ENCODE measurements at regions not wholly inside any gene's neighbourhood (a gene's known extent, or its start where the extent isn't known, plus 50 kb on each side); places are given as distances from the start of the nearest gene placed in this dataset.

GRCh38 chr18:56470406-56471351 lies 167.7 kb downstream of the TXNL1 start:
- no peak overlapping the region for H3K27ac ChIP-seq (ENCODE audit: low read depth in 2 of 2, low read length in 2 of 2)
- H3K9ac ChIP-seq (ENCODE audit: low read depth in 1 of 2, low read length in 2 of 2), result no peak overlapping the region
- H3K4me3 ChIP-seq (ENCODE audit: low read length in 2 of 2), result no peak overlapping the region
- no peaks in the 10 kb centered on the region for H3K36me3 ChIP-seq (ENCODE audit: control insufficient read depth in 2 of 2, insufficient read depth in 2 of 2, low read length in 2 of 2)
- H3K27me3 ChIP-seq (ENCODE audit: control insufficient read depth in 2 of 2, insufficient read depth in 2 of 2, low read length in 2 of 2), result no peaks in the 10 kb centered on the region
- H3K9me3 ChIP-seq (ENCODE audit: control insufficient read depth in 2 of 2, low read length in 2 of 2), result no peaks in the 10 kb centered on the region
- peaks cover 0 to 2% of the 10 kb centered on the region in 2 donors for H3K4me1 ChIP-seq (ENCODE audit: control insufficient read depth in 2 of 2, insufficient read depth in 2 of 2, low read length in 2 of 2)

- Histone ChIP-seq H3K9ac (ENCODE audit: low read depth in 1 of 2, low read length in 2 of 2) (no peak overlapping the region), H3K9me3 (ENCODE audit: control insufficient read depth in 2 of 2, low read length in 2 of 2) (no peaks in the 10 kb centered on the region), H3K27me3 (ENCODE audit: control insufficient read depth in 2 of 2, insufficient read depth in 2 of 2, low read length in 2 of 2) (no peaks in the 10 kb centered on the region), H3K4me3 (ENCODE audit: low read length in 2 of 2) (no peak overlapping the region), H3K4me1 (ENCODE audit: control insufficient read depth in 2 of 2, insufficient read depth in 2 of 2, low read length in 2 of 2) (peaks cover 0 to 2% of the 10 kb centered on the region in 2 donors), H3K27ac (ENCODE audit: low read depth in 2 of 2, low read length in 2 of 2) (no peak overlapping the region), H3K36me3 (ENCODE audit: control insufficient read depth in 2 of 2, insufficient read depth in 2 of 2, low read length in 2 of 2) (no peaks in the 10 kb centered on the region)
These were observed 168.8 kb downstream of the TXNL1 start for GRCh38 chr18:56469582-56469981.

- H3K27ac ChIP-seq (ENCODE audit: low read depth in 2 of 2, low read length in 2 of 2), result peak overlapping the region in 1 of 2 donors; percentile 27
These were observed 170.0 kb downstream of the TXNL1 start for GRCh38 chr18:56468396-56468795.

GRCh38 chr18:56462276-56462675 lies 176.1 kb downstream of the TXNL1 start:
- no peak overlapping the region for H3K9ac ChIP-seq (ENCODE audit: low read depth in 1 of 2, low read length in 2 of 2)
- H3K9me3 ChIP-seq (ENCODE audit: control insufficient read depth in 2 of 2, low read length in 2 of 2), result no peaks in the 10 kb centered on the region
- H3K27ac ChIP-seq (ENCODE audit: low read depth in 2 of 2, low read length in 2 of 2), result no peak overlapping the region
- no peaks in the 10 kb centered on the region for H3K4me1 ChIP-seq (ENCODE audit: control insufficient read depth in 2 of 2, insufficient read depth in 2 of 2, low read length in 2 of 2)
- no peak overlapping the region for H3K4me3 ChIP-seq (ENCODE audit: low read length in 2 of 2)
- H3K27me3 ChIP-seq (ENCODE audit: control insufficient read depth in 2 of 2, insufficient read depth in 2 of 2, low read length in 2 of 2), result no peaks in the 10 kb centered on the region
- no peaks in the 10 kb centered on the region for H3K36me3 ChIP-seq (ENCODE audit: control insufficient read depth in 2 of 2, insufficient read depth in 2 of 2, low read length in 2 of 2)

More at GRCh38 chr18:56468396-56468795, 170.0 kb downstream of the TXNL1 start:
- no peaks in the 10 kb centered on the region for H3K36me3 ChIP-seq (ENCODE audit: control insufficient read depth in 2 of 2, insufficient read depth in 2 of 2, low read length in 2 of 2)
- no peaks in the 10 kb centered on the region for H3K27me3 ChIP-seq (ENCODE audit: control insufficient read depth in 2 of 2, insufficient read depth in 2 of 2, low read length in 2 of 2)
- H3K4me1 ChIP-seq (ENCODE audit: control insufficient read depth in 2 of 2, insufficient read depth in 2 of 2, low read length in 2 of 2), result peaks cover 0 to 2% of the 10 kb centered on the region in 2 donors
- no peak overlapping the region for H3K4me3 ChIP-seq (ENCODE audit: low read length in 2 of 2)
- no peaks in the 10 kb centered on the region for H3K9me3 ChIP-seq (ENCODE audit: control insufficient read depth in 2 of 2, low read length in 2 of 2)
- no peak overlapping the region for H3K9ac ChIP-seq (ENCODE audit: low read depth in 1 of 2, low read length in 2 of 2)

GRCh38 chr18:56461151-56461550 lies 177.2 kb downstream of the TXNL1 start:
- Histone ChIP-seq H3K4me3 (ENCODE audit: low read length in 2 of 2) (no peak overlapping the region), H3K4me1 (ENCODE audit: control insufficient read depth in 2 of 2, insufficient read depth in 2 of 2, low read length in 2 of 2) (no peaks in the 10 kb centered on the region), H3K27me3 (ENCODE audit: control insufficient read depth in 2 of 2, insufficient read depth in 2 of 2, low read length in 2 of 2) (no peaks in the 10 kb centered on the region), H3K27ac (ENCODE audit: low read depth in 2 of 2, low read length in 2 of 2) (no peak overlapping the region), H3K9ac (ENCODE audit: low read depth in 1 of 2, low read length in 2 of 2) (no peak overlapping the region), H3K36me3 (ENCODE audit: control insufficient read depth in 2 of 2, insufficient read depth in 2 of 2, low read length in 2 of 2) (no peaks in the 10 kb centered on the region), H3K9me3 (ENCODE audit: control insufficient read depth in 2 of 2, low read length in 2 of 2) (no peaks in the 10 kb centered on the region)

GRCh38 chr18:56460581-56460980 lies 177.8 kb downstream of the TXNL1 start:
- Histone ChIP-seq H3K4me1 (ENCODE audit: control insufficient read depth in 2 of 2, insufficient read depth in 2 of 2, low read length in 2 of 2) (no peaks in the 10 kb centered on the region), H3K27ac (ENCODE audit: low read depth in 2 of 2, low read length in 2 of 2) (no peak overlapping the region)

GRCh38 chr18:56458770-56459712 lies 179.4 kb downstream of the TXNL1 start:
- Histone ChIP-seq H3K27me3 (ENCODE audit: control insufficient read depth in 2 of 2, insufficient read depth in 2 of 2, low read length in 2 of 2) (no peaks in the 10 kb centered on the region), H3K4me3 (ENCODE audit: low read length in 2 of 2) (no peak overlapping the region), H3K9ac (ENCODE audit: low read depth in 1 of 2, low read length in 2 of 2) (no peak overlapping the region), H3K9me3 (ENCODE audit: control insufficient read depth in 2 of 2, low read length in 2 of 2) (no peaks in the 10 kb centered on the region), H3K4me1 (ENCODE audit: control insufficient read depth in 2 of 2, insufficient read depth in 2 of 2, low read length in 2 of 2) (no peaks in the 10 kb centered on the region), H3K36me3 (ENCODE audit: control insufficient read depth in 2 of 2, insufficient read depth in 2 of 2, low read length in 2 of 2) (no peaks in the 10 kb centered on the region), H3K27ac (ENCODE audit: low read depth in 2 of 2, low read length in 2 of 2) (no peak overlapping the region)

More at GRCh38 chr18:56460581-56460980, 177.8 kb downstream of the TXNL1 start:
- Histone ChIP-seq H3K4me3 (ENCODE audit: low read length in 2 of 2) (no peak overlapping the region), H3K36me3 (ENCODE audit: control insufficient read depth in 2 of 2, insufficient read depth in 2 of 2, low read length in 2 of 2) (no peaks in the 10 kb centered on the region), H3K9ac (ENCODE audit: low read depth in 1 of 2, low read length in 2 of 2) (no peak overlapping the region), H3K9me3 (ENCODE audit: control insufficient read depth in 2 of 2, low read length in 2 of 2) (no peaks in the 10 kb centered on the region), H3K27me3 (ENCODE audit: control insufficient read depth in 2 of 2, insufficient read depth in 2 of 2, low read length in 2 of 2) (no peaks in the 10 kb centered on the region)

- Histone ChIP-seq H3K27ac (ENCODE audit: low read depth in 2 of 2, low read length in 2 of 2) (no peak overlapping the region), H3K36me3 (ENCODE audit: control insufficient read depth in 2 of 2, insufficient read depth in 2 of 2, low read length in 2 of 2) (no peaks in the 10 kb centered on the region), H3K9me3 (ENCODE audit: control insufficient read depth in 2 of 2, low read length in 2 of 2) (no peaks in the 10 kb centered on the region), H3K27me3 (ENCODE audit: control insufficient read depth in 2 of 2, insufficient read depth in 2 of 2, low read length in 2 of 2) (no peaks in the 10 kb centered on the region), H3K4me3 (ENCODE audit: low read length in 2 of 2) (no peak overlapping the region), H3K4me1 (ENCODE audit: control insufficient read depth in 2 of 2, insufficient read depth in 2 of 2, low read length in 2 of 2) (no peaks in the 10 kb centered on the region), H3K9ac (ENCODE audit: low read depth in 1 of 2, low read length in 2 of 2) (no peak overlapping the region)
These were observed 182.5 kb downstream of the TXNL1 start for GRCh38 chr18:56455874-56456273.

- Histone ChIP-seq H3K27me3 (ENCODE audit: control insufficient read depth in 2 of 2, insufficient read depth in 2 of 2, low read length in 2 of 2) (no peaks in the 10 kb centered on the region), H3K4me3 (ENCODE audit: low read length in 2 of 2) (no peak overlapping the region), H3K36me3 (ENCODE audit: control insufficient read depth in 2 of 2, insufficient read depth in 2 of 2, low read length in 2 of 2) (no peaks in the 10 kb centered on the region), H3K9me3 (ENCODE audit: control insufficient read depth in 2 of 2, low read length in 2 of 2) (no peaks in the 10 kb centered on the region), H3K27ac (ENCODE audit: low read depth in 2 of 2, low read length in 2 of 2) (no peak overlapping the region), H3K9ac (ENCODE audit: low read depth in 1 of 2, low read length in 2 of 2) (no peak overlapping the region), H3K4me1 (ENCODE audit: control insufficient read depth in 2 of 2, insufficient read depth in 2 of 2, low read length in 2 of 2) (no peaks in the 10 kb centered on the region)
These were observed 183.3 kb downstream of the TXNL1 start for GRCh38 chr18:56455141-56455540.

- H3K9me3 ChIP-seq (ENCODE audit: control insufficient read depth in 2 of 2, low read length in 2 of 2), result no peaks in the 10 kb centered on the region
- no peak overlapping the region for H3K9ac ChIP-seq (ENCODE audit: low read depth in 1 of 2, low read length in 2 of 2)
- no peaks in the 10 kb centered on the region for H3K27me3 ChIP-seq (ENCODE audit: control insufficient read depth in 2 of 2, insufficient read depth in 2 of 2, low read length in 2 of 2)
- H3K36me3 ChIP-seq (ENCODE audit: control insufficient read depth in 2 of 2, insufficient read depth in 2 of 2, low read length in 2 of 2), result no peaks in the 10 kb centered on the region
- H3K4me3 ChIP-seq (ENCODE audit: low read length in 2 of 2), result no peak overlapping the region
- no peak overlapping the region for H3K27ac ChIP-seq (ENCODE audit: low read depth in 2 of 2, low read length in 2 of 2)
- no peaks in the 10 kb centered on the region for H3K4me1 ChIP-seq (ENCODE audit: control insufficient read depth in 2 of 2, insufficient read depth in 2 of 2, low read length in 2 of 2)
These were observed 184.8 kb downstream of the TXNL1 start for GRCh38 chr18:56453631-56454030.
